K562 (cell line): ENCODE measurements at regions not wholly inside any gene's neighbourhood (a gene's known extent, or its start where the extent isn't known, plus 50 kb on each side); places are given as distances from the start of the nearest gene placed in this dataset.

ENCODE experiments used
- ATAC-seq: fragments of 200-7000 bp; cut with Tn5 transposase; 3 replicates; pipeline ENCODE4 v1.9.1; 2020; ENCODE audit warnings: moderate library complexity
- BruUV-seq: library from RNA; stranded (reverse); fragments of 400-500 nt; replicated peaks from 2 replicates; lab custom pipeline; 2021; lab: Mats Ljungman, UMichigan
- CTCF ChIA-PET: fragments of 300-600 bp; formaldehyde crosslinking; extraction: SDS; loops from one replicate; lab custom pipeline; 2021; ENCODE audit warnings: low intra/inter-chr PET ratio; lab: Yijun Ruan, JAX
- POLR2A ChIA-PET: fragments of 300-600, 350-650 bp; sonication (Branson Sonifier 250); formaldehyde crosslinking; extraction: SDS; loops from one replicate; lab custom pipeline; 2021; ENCODE audit warnings: antibody characterized with exemption, inconsistent platforms; lab: Yijun Ruan, JAX
- DNase-seq, 4 experiments: peaks; one replicate each; pipeline versions ENCODE4 v3.0.0 to v3.0.0-alpha.2; 2011 to 2018; ENCODE audit warnings: low spot score in 3 of 4, mixed read lengths in 3 of 4; ENCODE audit errors: extremely low read depth in 1 of 4
- FAIRE-seq: peaks from 2 replicates; lab custom pipeline; 2011; peaks lifted over from hg19 to GRCh38; lab: Jason Lieb, UNC
- H2AFZ ChIP-seq: 2 replicates; pipeline ENCODE4 v1.6.0; 2011; ENCODE audit warnings: low read depth, low read length, control low read depth, inconsistent platforms
- H3K27ac ChIP-seq: fragments of 200-600 bp; 3 replicates; pipeline ENCODE4 v1.8.0; 2011; ENCODE audit warnings: low read depth, mild to moderate bottlenecking, control low read depth, inconsistent platforms, low read length, moderate library complexity, mixed read lengths; ENCODE audit errors: extremely low read depth
- H3K27me3 ChIP-seq, 2 experiments: fragments of 300-600 bp in 1 of 2; 2 replicates in 1 of 2; 3 replicates in 1 of 2; pipeline versions ENCODE4 v1.6.0 to v1.8.0; 2011; ENCODE audit warnings: inconsistent platforms in 2 of 2, low read length in 2 of 2, mild to moderate bottlenecking in 1 of 2, mixed read lengths in 1 of 2, moderate library complexity in 1 of 2; ENCODE audit not compliant: control insufficient read depth in 2 of 2, insufficient read depth in 2 of 2
- H3K36me3 ChIP-seq: fragments of 300-600 bp; 3 replicates; pipeline ENCODE4 v1.8.0; 2011; ENCODE audit warnings: mild to moderate bottlenecking, low read length, inconsistent platforms; ENCODE audit not compliant: control insufficient read depth, insufficient read depth
- H3K4me1 ChIP-seq, 2 experiments: fragments of 200-600 bp in 1 of 2; replicated peaks in 1 of 2; 2 replicates in 1 of 2; 3 replicates in 1 of 2; pipeline versions ENCODE4 v1.5.1 to v1.8.0; 2011; ENCODE audit warnings: inconsistent platforms in 2 of 2, low read length in 2 of 2, mild to moderate bottlenecking in 1 of 2, mixed read lengths in 1 of 2, moderate library complexity in 1 of 2; ENCODE audit not compliant: control insufficient read depth in 2 of 2, insufficient read depth in 2 of 2
- H3K4me2 ChIP-seq: 2 replicates; pipeline ENCODE4 v1.6.1; 2011; ENCODE audit warnings: low read length, control low read depth, inconsistent platforms, mixed read lengths; ENCODE audit not compliant: insufficient read depth
- H3K4me3 ChIP-seq: fragments of 200-600 bp; sonication (generic), shearing (Covaris generic); 2 replicates; pipeline ENCODE4 v1.5.1; 2016; ENCODE audit warnings: control low read depth, inconsistent platforms
- H3K79me2 ChIP-seq: fragments of 200-600 bp; 3 replicates; pipeline ENCODE4 v1.8.0; 2011; ENCODE audit warnings: low read length, inconsistent platforms; ENCODE audit not compliant: control insufficient read depth, insufficient read depth
- H3K9ac ChIP-seq, 2 experiments: 2 replicates each; pipeline versions ENCODE4 v1.6.0 to v1.6.1; 2011; ENCODE audit warnings: low read depth in 2 of 2, low read length in 2 of 2, control low read depth in 1 of 2, inconsistent platforms in 1 of 2, mild to moderate bottlenecking in 1 of 2, mixed read lengths in 1 of 2; ENCODE audit not compliant: insufficient read depth in 1 of 2
- H3K9me1 ChIP-seq: one replicate; pipeline ENCODE4 v1.6.0; 2011; ENCODE audit warnings: inconsistent platforms, mild to moderate bottlenecking, low read length, moderate library complexity; ENCODE audit not compliant: control insufficient read depth, insufficient read depth
- H3K9me3 ChIP-seq: replicated peaks from 2 replicates; pipeline ENCODE4 v1.5.1; 2011; ENCODE audit warnings: low read depth, low read length, inconsistent platforms; ENCODE audit not compliant: control insufficient read depth, insufficient read depth
- H4K20me1 ChIP-seq: replicated peaks from 2 replicates; pipeline ENCODE4 v1.6.1; 2011; ENCODE audit warnings: low read length, inconsistent platforms, mixed read lengths; ENCODE audit not compliant: control insufficient read depth, insufficient read depth
- ZNF280B ChIP-seq: fragments of 250-450 bp; sonication (Bioruptor Pico); IDR thresholded peaks from 2 replicates; pipeline ENCODE4 v1.5.1; 2021; ENCODE audit warnings: mild to moderate bottlenecking
- ZNF586 ChIP-seq: fragments of 450-650 bp; formaldehyde crosslinking; conservative IDR thresholded peaks from 2 replicates; pipeline ENCODE4 v1.4.0; 2020; ENCODE audit warnings: mild to moderate bottlenecking, moderate library complexity
- ZNF639 ChIP-seq, 2 experiments: fragments of 200-800 bp in 1 of 2; sonication (Bioruptor generic) in 1 of 2; sonication (generic) in 1 of 2; formaldehyde crosslinking in 1 of 2; IDR thresholded peaks in 1 of 2; conservative IDR thresholded peaks in 1 of 2; 2 replicates each; pipeline versions ENCODE4 v1.5.0 to v1.6.1; 2016 to 2020; ENCODE audit warnings: missing compliant biosample characterization in 1 of 2, missing genetic modification characterization in 1 of 2, missing genetic modification reagents in 1 of 2
- WGBS: fragments of 100-300 bp; shearing (Covaris generic); methylation state at CpG from one replicate; pipeline ENCODE4 v1.1.6; 2016; ENCODE audit warnings: low coverage, mixed read lengths; ENCODE audit not compliant: insufficient coverage; ENCODE audit errors: missing lambda C conversion rate; 5-methylcytosine and 5-hydroxymethylcytosine counted together
- in situ Hi-C: fragments of 300-500 bp; cut with MboI; formaldehyde crosslinking; loops from 4 replicates; pipeline ENCODE4 v1.15.0; 2018; ENCODE audit warnings: inconsistent platforms, mixed read lengths
- intact Hi-C: fragments of 100-400 bp; cut with micrococcal nuclease; formaldehyde crosslinking; loops from 2 replicates; pipeline ENCODE4 v1.14.2; 2022

GRCh38 chrX:74238771-74239170 lies 65.2 kb upstream of the ZCCHC13 start:
- BruUV-seq, result no TSS peak
- FAIRE-seq, result no peak
- no peak for ATAC-seq

More at GRCh38 chrX:74238771-74239170, 65.2 kb upstream of the ZCCHC13 start:
- no peaks in the 10 kb centered on the region; the same call in 2 of the 3 replicates for H3K36me3 ChIP-seq
- in situ Hi-C loops (no loop called here), intact Hi-C loops (loop anchor here (10.0 kb wide), 1 partner anchor 56 kb away; no protein-coding TSS in a partner anchor)
- WGBS, result 100% methylated on average over 1 of the region's 1 CpG
- DNase-seq, result no peak
- H3K27ac ChIP-seq, result no peak overlapping the region
- H4K20me1 ChIP-seq, result no peaks in the 10 kb centered on the region
- POLR2A ChIA-PET, result no interaction called here
- no peak overlapping the region for H3K4me2 ChIP-seq
- no peak overlapping the region for H3K9ac ChIP-seq
- CTCF ChIA-PET, result no interaction called here
- H3K9me3 ChIP-seq, result no peaks in the 10 kb centered on the region
- no peak overlapping the region for H2AFZ ChIP-seq
- H3K9me1 ChIP-seq, result no peaks in the 10 kb centered on the region
- H3K27me3 ChIP-seq, result no peaks in the 10 kb centered on the region
- H3K79me2 ChIP-seq, result no peaks in the 10 kb centered on the region; the same call in 2 of the 3 replicates
- no peaks in the 10 kb centered on the region for H3K4me1 ChIP-seq
- TF ChIP-seq ZNF280B (CRISPR knock-in tag) (no peak), ZNF586 (CRISPR knock-in tag) (no peak), ZNF639 (CRISPR knock-in tag; conservative IDR thresholded peaks at IDR 0.05 in 1 of 2, IDR thresholded peaks at IDR 0.05 in 1 of 2) (no peak)
- TF ChIP-seq, all 486 proteins: peak for 0
- H3K4me3 ChIP-seq, result no peak overlapping the region
